ENCODE measurements at regions not wholly inside any gene's neighbourhood (a gene's known extent, or its start where the extent isn't known, plus 50 kb on each side); places are given as distances from the start of the nearest gene placed in this dataset.

DNA sequence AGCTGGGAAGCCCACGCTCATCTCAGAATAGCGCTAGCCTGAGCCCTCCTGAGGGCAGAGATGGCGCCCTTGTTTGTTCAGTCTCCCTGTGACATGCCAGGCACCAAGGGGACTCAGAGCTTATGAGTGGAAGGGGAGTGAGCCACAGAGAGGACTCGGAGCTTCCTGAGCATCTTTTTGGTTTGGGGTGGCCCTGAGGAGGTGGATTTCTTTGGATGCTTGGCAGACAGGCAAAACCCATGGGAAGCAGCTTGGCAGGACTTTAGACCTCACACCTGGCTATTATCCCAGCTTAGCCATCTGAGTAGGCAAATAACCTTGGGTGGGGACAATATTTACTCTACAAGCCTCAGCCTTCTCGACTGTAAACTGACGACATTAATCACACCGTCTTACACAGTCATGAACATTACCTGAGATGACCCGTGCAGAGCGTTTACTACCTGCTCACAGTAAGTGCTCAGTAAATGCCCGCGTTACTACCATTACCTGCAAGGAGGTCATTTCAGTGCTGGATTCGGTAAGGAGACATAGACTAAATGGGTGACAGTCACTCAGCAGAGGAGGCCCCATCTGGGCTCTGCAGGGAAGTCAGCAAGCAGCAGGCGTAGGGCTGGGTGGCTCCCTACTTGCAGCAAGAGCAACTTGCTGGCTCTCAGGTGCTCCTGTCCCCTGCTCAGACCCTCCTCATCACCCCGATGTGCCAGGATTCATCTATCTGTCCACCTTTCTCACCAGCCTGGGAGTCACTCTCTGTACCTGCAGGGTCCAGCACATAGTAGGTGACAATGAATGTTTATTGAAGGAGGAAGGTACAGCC lies 54.9 kb downstream of the KLHDC7A start:
- CTCF ChIA-PET: no interaction called here
- POLR2A ChIA-PET: no interaction called here
- no peak for TF ChIP-seq CTCF (IDR thresholded peaks at IDR 0.05; ENCODE audit: control extremely low read depth, extremely low read depth, low read depth, missing control alignments)
- DNase-seq (ENCODE audit: extremely low spot score): no peak

DNA sequence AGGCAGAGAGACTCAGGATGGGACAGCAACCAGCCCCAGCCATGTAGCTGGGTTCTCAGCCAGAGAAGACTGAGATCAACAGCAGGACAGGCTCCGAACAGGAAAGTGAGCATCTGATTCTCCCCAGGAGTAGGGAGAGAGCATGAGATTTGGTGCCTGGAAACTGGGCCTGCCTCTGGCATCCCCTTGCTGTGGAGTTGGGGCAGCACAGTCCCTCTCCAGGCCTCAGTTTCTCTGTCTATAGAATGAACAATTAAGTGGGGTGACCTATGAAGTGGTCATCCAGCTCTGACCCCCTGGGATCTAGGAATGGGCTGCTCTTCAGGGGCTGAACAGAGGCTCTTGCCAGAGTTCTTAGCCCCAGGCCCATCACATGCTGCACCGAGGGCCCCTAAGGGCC lies 55.6 kb downstream of the KLHDC7A start:
- ChIA-PET POLR2A (no interaction called here), CTCF (no interaction called here)
- no peak for TF ChIP-seq CTCF (IDR thresholded peaks at IDR 0.05; ENCODE audit: control extremely low read depth, extremely low read depth, low read depth, missing control alignments)
- no peak for DNase-seq (ENCODE audit: extremely low spot score)

DNA sequence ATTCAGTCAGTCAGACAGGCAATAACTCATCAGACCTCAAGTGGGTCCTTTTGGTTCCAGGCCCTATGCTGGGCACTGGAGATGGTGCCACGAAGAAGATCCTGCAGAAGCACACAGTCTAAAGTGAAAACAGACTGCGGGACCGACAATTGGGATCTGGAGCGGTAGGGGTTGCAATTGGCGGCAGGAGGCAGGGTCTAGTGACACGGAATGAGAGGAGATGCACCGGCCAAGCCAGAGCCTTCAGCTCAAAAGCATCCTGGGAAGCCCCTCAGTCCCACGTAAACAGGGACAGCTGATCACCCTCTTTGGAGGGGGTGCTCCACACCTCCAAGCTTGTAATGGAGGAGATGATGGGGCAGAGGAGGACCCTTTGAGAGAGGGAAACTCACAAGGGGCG lies 56.2 kb downstream of the KLHDC7A start:
- CTCF ChIA-PET: no interaction called here
- POLR2A ChIA-PET: no interaction called here
- TF ChIP-seq CTCF (IDR thresholded peaks at IDR 0.05; ENCODE audit: control extremely low read depth, extremely low read depth, low read depth, missing control alignments): no peak
- no peak for DNase-seq (ENCODE audit: extremely low spot score)

GRCh38 chr1:18537386-18538306 lies 56.9 kb downstream of the KLHDC7A start:
- POLR2A ChIA-PET: no interaction called here
- no peak for TF ChIP-seq CTCF (IDR thresholded peaks at IDR 0.05; ENCODE audit: control extremely low read depth, extremely low read depth, low read depth, missing control alignments)
- no peak for DNase-seq (ENCODE audit: extremely low spot score)
- CTCF ChIA-PET: no interaction called here

DNA sequence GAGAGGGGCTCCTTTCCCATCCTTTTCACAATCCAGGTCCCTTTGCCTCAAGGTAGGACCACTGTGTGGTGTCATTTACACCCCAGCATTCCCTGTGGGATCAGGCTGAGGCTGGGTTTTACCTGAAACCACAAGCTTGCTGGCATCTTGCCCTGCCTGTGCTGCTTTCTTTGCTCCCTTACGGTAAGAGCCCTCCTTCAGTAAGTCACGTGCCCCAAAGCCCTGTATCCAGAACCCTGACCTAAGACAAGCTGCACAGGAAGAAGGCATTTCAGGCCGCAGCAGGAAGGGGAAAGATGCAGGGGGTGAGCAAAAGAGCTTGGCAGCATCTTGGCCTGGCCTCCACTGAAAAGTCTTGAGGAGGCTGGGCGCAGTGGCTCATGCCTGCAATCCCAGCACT lies 58.4 kb downstream of the KLHDC7A start:
- no peak for DNase-seq (ENCODE audit: extremely low spot score)
- POLR2A ChIA-PET: no interaction called here
- no peak for TF ChIP-seq CTCF (IDR thresholded peaks at IDR 0.05; ENCODE audit: control extremely low read depth, extremely low read depth, low read depth, missing control alignments)
- CTCF ChIA-PET: no interaction called here

GRCh38 chr1:18540136-18540765 lies 59.5 kb downstream of the KLHDC7A start:
- CTCF ChIA-PET: no interaction called here
- no peak for DNase-seq (ENCODE audit: extremely low spot score)
- POLR2A ChIA-PET: no interaction called here
- TF ChIP-seq CTCF (IDR thresholded peaks at IDR 0.05; ENCODE audit: control extremely low read depth, extremely low read depth, low read depth, missing control alignments): no peak

Data from GM10248 (cell line).